ENCODE measurements at regions not wholly inside any gene's neighbourhood (a gene's known extent, or its start where the extent isn't known, plus 50 kb on each side); places are given as distances from the start of the nearest gene placed in this dataset.

DNA sequence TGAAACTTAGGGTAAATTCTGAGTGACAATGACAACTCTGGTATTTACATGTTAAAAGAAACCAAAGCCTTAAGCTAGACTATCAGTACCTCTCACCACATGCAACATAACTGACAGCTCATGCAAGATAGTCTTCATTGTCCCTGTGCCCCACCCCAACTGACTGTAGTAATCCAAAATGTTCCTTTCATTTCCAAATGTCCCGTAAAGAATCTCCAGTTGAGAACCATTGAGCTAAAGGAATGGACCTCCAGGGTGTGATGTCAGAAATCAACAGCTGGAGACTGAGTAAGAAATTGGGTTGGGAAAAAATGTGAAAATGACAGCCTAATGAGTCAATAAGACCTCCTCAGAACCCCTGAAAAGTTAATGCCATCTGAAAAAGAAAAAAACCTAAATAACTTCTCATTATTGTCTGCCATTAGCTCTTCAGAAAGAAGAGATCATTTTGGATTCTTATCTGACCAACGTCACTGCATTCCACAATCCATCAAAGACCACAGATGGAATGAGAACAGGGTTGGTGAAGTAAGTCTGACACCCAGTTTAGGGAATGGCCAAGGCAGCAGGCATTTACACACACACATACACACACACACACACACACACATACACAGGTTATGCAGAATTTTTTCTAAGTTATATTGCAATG lies 51.7 kb upstream of the ACVR2A start:
- Mint-ChIP-seq H3K36me3 (no peaks in the 10 kb centered on the region), H3K27me3 (no peaks in the 10 kb centered on the region), H3K4me3 (no peak overlapping the region), H3K27ac (no peak overlapping the region), H3K9me3 (no peaks in the 10 kb centered on the region), H3K4me1 (peaks cover 5% of the 10 kb centered on the region)
- no peak for ATAC-seq (ENCODE audit: low read depth)
- DNase-seq (ENCODE audit: low spot score in 2 of 2): no peak

DNA sequence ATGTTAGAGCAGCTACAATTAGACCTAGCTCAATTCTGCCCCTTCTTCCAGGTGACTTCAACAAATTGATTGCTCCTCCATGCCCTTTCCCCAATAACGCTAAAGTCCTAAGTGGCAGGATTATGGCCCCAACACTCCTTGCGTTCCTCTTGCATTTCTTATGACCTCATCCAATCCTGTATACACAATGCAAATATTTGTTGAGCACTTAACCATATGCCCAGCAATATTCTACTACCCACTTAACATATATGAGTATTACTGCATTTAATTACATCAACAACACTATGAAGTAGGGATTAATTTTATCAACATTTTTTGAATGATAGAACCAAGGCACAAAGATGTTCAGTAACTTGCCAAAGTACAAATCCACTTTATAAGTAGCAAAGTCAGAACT lies 54.2 kb upstream of the ACVR2A start:
- H3K9me3 Mint-ChIP-seq: no peaks in the 10 kb centered on the region
- no peak overlapping the region for H3K4me3 Mint-ChIP-seq
- H3K27me3 Mint-ChIP-seq: peaks cover 1% of the 10 kb centered on the region
- H3K36me3 Mint-ChIP-seq: no peaks in the 10 kb centered on the region
- DNase-seq (ENCODE audit: low spot score in 2 of 2): no peak
- ATAC-seq (ENCODE audit: low read depth): no peak
- no peaks in the 10 kb centered on the region for H3K4me1 Mint-ChIP-seq
- H3K27ac Mint-ChIP-seq: no peak overlapping the region

DNA sequence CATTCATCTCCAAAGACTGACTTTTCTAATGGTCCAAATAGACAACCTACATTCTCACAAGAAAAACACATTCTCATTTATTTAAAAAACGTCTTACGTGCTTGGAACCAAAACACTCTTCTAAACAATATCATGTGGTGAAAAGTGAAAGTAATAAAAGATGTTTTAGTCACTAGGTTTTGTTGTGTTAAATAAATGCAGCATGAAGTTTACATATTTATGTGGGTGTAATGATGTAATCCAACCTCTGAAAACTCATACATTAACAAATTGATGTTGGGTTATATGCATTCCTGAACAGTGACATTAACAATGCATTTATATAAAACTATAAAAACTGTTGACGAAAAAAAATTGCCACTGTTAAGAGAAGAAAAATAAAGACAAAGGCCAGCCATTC lies 55.1 kb upstream of the ACVR2A start:
- no peaks in the 10 kb centered on the region for H3K9me3 Mint-ChIP-seq
- no peak overlapping the region for H3K4me3 Mint-ChIP-seq
- no peaks in the 10 kb centered on the region for H3K36me3 Mint-ChIP-seq
- H3K4me1 Mint-ChIP-seq: no peaks in the 10 kb centered on the region
- DNase-seq (ENCODE audit: low spot score in 2 of 2) (no peak), ATAC-seq (ENCODE audit: low read depth) (no peak)
- peaks cover 1% of the 10 kb centered on the region for H3K27me3 Mint-ChIP-seq
- H3K27ac Mint-ChIP-seq: no peak overlapping the region

DNA sequence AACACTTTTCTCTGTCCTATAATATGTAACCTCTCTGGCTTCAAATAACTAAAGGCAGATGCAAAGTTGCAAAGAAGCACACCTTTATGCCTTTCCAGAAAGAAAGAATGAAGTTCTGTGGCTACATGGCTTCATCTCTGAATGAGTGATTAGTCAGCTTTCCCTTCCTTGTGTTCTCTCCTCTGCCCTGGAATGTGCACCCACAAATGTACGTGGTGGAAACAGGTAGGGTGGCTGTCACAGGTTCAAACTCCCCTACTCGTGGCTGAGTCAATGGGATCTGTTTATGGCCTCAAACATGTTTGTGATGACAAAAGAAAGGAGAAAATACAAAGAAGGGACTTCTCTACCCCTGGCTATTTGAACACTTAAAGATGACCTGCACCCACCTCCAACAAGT lies 55.5 kb upstream of the ACVR2A start:
- ATAC-seq (ENCODE audit: low read depth): no peak

DNA sequence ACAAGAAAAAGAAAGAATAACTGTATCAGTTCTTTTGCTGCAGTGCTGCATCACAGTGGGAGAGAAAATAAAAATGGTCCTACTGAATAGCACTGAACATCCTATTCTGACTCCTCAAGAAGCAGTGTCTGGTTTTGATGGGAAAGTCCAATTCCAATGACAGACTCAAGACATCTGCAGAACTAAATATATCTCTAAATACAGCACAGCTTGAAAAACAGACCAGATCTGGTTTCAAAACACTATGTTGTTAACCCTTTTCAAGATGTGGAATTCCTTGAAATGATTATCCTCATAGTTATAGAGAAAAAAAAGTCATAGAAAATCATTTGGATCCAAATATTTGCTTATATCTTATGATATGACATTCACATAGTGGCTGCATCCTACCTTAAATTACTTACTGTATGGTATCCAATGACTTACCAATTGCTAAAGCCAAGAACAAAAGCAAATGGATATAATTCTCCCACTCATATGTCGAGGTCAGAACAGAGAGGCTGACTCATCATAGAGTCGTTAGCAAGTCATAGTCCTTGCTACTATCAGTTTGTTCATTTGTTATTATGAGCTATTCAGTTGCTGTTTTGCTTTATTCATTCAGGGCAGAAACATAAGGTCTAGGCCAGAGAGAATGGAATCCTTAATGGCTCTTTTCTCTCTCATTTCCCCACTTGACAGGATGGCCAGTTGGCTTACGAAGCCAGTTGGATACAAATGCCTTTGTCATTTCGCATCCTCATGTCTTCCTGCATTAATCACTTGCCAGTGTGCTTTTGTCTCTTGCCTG lies 62.5 kb upstream of the ACVR2A start:
- H3K9me3 Mint-ChIP-seq: no peaks in the 10 kb centered on the region
- ATAC-seq (ENCODE audit: low read depth) (no peak), DNase-seq (ENCODE audit: low spot score in 2 of 2) (no peak)
- no peak overlapping the region for H3K4me3 Mint-ChIP-seq
- no peak overlapping the region for H3K27ac Mint-ChIP-seq
- H3K36me3 Mint-ChIP-seq: no peaks in the 10 kb centered on the region
- no peaks in the 10 kb centered on the region for H3K4me1 Mint-ChIP-seq
- peaks cover 4% of the 10 kb centered on the region for H3K27me3 Mint-ChIP-seq

More for the DNA sequence above, 55.5 kb upstream of the ACVR2A start:
- H3K9me3 Mint-ChIP-seq: no peaks in the 10 kb centered on the region
- no peaks in the 10 kb centered on the region for H3K36me3 Mint-ChIP-seq
- no peak overlapping the region for H3K27ac Mint-ChIP-seq
- DNase-seq (ENCODE audit: low spot score in 2 of 2): no peak
- no peak overlapping the region for H3K4me3 Mint-ChIP-seq
- peaks cover 1% of the 10 kb centered on the region for H3K27me3 Mint-ChIP-seq
- no peaks in the 10 kb centered on the region for H3K4me1 Mint-ChIP-seq

DNA sequence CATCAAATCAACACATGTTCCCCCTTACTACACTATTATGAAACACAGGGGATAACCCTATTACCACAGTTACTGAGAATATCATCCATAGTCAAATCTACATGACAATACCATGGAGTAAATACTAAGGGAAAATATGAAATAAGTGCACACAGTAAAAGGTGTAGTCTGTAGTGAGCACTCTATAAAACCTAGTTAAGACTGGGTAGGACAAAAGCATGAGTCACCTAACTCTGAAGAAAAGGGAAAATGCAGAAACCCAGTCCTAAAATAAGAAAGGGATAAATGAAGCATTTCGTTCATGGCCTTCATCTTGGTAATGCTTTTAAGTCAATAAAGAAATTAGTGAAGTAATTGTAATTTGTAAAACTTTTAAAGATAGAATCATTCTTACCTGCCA lies 65.4 kb upstream of the ACVR2A start:
- no peaks in the 10 kb centered on the region for H3K36me3 Mint-ChIP-seq
- DNase-seq (ENCODE audit: low spot score in 2 of 2) (no peak), ATAC-seq (ENCODE audit: low read depth) (no peak)
- H3K4me1 Mint-ChIP-seq: no peaks in the 10 kb centered on the region
- no peak overlapping the region for H3K27ac Mint-ChIP-seq
- H3K27me3 Mint-ChIP-seq: peaks cover 6% of the 10 kb centered on the region
- no peaks in the 10 kb centered on the region for H3K9me3 Mint-ChIP-seq
- no peak overlapping the region for H3K4me3 Mint-ChIP-seq

DNA sequence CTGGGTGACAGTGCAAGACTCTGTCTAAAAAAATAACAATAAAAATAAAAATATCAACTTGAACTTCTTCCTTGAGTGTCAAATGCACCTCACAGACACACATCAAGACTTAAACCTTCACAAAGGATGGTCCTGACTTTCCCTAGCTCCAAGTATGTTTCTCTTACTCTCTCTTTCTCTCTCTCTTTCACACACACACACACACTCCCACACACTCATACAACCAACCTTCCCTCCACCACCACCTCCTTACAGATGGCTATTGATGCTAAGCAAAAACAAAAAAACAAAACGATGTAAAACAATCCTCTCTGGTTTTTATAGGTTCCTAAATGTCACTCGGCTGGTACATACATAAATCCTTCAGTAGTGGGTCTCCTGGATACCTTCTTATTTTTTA lies 67.4 kb upstream of the ACVR2A start:
- ATAC-seq (ENCODE audit: low read depth) (no peak), DNase-seq (ENCODE audit: low spot score in 2 of 2) (no peak)
- H3K4me3 Mint-ChIP-seq: no peak overlapping the region
- H3K27ac Mint-ChIP-seq: no peak overlapping the region
- H3K36me3 Mint-ChIP-seq: no peaks in the 10 kb centered on the region
- H3K27me3 Mint-ChIP-seq: peaks cover 5% of the 10 kb centered on the region
- no peaks in the 10 kb centered on the region for H3K4me1 Mint-ChIP-seq
- H3K9me3 Mint-ChIP-seq: no peaks in the 10 kb centered on the region

DNA sequence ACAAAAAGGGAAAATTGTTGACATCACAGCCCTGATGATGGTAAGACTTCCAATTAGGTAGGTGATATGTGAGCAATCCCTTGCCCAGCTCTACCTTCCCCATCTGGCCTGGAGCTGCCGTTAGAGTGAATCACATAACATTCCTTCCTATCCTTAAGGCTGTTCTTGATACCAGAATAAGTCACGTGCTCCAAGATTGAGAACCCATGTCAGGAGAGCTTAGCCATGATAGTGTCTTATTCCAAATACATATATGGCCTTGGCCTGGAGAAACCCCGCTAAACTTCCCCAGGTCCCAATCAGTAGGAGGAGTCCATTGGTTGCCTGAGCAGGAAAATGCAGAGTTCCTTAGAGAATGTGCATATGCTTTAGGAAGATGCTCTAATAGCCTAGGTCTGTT lies 70.0 kb upstream of the ACVR2A start:
- DNase-seq (ENCODE audit: low spot score in 2 of 2) (no peak), ATAC-seq (ENCODE audit: low read depth) (no peak)
- Mint-ChIP-seq H3K9me3 (no peaks in the 10 kb centered on the region), H3K27me3 (peaks cover 5% of the 10 kb centered on the region), H3K4me3 (no peak overlapping the region), H3K4me1 (no peaks in the 10 kb centered on the region), H3K36me3 (no peaks in the 10 kb centered on the region), H3K27ac (no peak overlapping the region)

DNA sequence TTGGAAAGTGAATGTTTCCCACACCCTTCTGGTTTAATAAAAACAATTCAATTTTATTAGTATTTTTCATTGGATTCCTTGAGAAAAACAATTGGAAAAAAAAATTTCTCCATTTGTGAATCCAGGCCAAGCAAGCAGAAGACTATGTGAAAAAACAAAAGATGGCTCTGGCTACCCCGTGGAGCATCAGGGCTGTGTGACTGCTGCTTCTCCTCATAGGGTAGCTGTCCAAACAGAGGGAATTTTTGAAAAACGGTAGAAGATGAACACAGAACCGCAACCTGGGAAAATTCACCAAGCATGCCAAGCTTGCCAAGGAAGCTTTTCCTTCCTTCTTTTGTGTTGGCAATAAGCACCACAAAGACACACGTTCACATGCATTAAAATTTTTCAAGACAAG lies 71.3 kb upstream of the ACVR2A start:
- no peaks in the 10 kb centered on the region for H3K4me1 Mint-ChIP-seq
- no peak overlapping the region for H3K4me3 Mint-ChIP-seq
- H3K27ac Mint-ChIP-seq: no peak overlapping the region
- H3K9me3 Mint-ChIP-seq: no peaks in the 10 kb centered on the region
- ATAC-seq (ENCODE audit: low read depth) (no peak), DNase-seq (ENCODE audit: low spot score in 2 of 2) (no peak)
- H3K27me3 Mint-ChIP-seq: peaks cover 5% of the 10 kb centered on the region
- no peaks in the 10 kb centered on the region for H3K36me3 Mint-ChIP-seq

DNA sequence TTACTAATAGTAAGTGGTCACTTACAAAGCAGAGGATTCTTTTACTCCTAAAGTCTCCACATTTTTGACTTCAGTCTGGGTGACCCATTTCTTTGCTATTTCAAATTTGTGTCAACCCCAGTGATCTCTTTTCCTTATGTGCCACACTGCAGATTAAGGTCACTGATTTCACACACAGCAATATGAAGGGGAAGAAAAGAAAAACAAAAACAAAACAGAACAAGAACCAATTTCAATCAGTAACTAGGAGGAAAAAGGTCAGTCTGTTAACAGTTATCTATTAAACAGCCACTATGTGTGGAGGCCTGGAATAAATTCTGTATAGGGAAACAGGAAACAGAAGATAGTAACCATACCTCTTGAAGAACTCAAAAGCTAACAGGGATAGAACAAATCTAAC lies 72.0 kb upstream of the ACVR2A start:
- no peak overlapping the region for H3K4me3 Mint-ChIP-seq
- no peak overlapping the region for H3K27ac Mint-ChIP-seq
- no peaks in the 10 kb centered on the region for H3K4me1 Mint-ChIP-seq
- peaks cover 5% of the 10 kb centered on the region for H3K27me3 Mint-ChIP-seq
- H3K9me3 Mint-ChIP-seq: no peaks in the 10 kb centered on the region
- H3K36me3 Mint-ChIP-seq: no peaks in the 10 kb centered on the region
- DNase-seq (ENCODE audit: low spot score in 2 of 2) (no peak), ATAC-seq (ENCODE audit: low read depth) (no peak)

DNA sequence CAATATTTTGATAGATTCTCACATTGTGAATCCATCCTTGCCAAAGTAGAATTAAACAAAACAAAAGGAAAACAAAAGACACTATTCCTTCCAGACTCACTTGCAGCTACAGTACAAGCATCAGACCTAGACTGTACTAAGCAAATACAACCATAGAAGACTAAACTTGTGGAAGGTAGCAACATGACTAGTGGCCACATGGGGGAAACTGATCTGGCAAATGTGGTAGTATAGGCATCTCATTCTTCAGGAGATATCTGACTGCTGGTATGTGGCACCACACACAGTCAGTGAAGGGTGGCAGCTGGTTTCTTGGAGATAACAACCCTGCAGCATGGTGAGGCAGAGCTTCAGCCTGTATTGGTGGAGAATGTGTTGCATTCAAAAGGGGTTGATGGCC lies 81.0 kb upstream of the ACVR2A start:
- ATAC-seq (ENCODE audit: low read depth): no peak
- H3K27me3 Mint-ChIP-seq: peaks cover 6% of the 10 kb centered on the region
- H3K36me3 Mint-ChIP-seq: no peaks in the 10 kb centered on the region
- H3K4me3 Mint-ChIP-seq: no peak overlapping the region
- no peaks in the 10 kb centered on the region for H3K9me3 Mint-ChIP-seq
- H3K4me1 Mint-ChIP-seq: no peaks in the 10 kb centered on the region
- H3K27ac Mint-ChIP-seq: no peak overlapping the region
- DNase-seq (ENCODE audit: low spot score in 2 of 2): no peak

DNA sequence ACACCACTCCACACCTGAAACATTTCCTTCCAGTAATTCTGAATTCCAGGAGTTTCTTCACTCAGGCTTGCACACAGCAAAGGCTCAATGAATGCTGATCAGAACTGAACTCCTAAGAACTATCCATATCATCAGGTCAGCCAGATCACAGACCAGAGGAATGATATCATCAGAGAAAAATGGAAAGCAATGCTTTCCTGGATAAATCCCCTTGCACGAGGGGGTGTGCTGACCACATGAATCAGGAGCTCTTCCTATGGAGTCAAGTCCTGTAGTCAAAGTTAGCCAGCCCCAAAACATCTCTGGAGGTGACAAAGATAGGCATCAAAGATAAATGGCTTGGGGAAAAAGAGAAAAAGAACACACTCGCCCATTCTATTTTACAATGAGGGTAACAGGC lies 83.8 kb upstream of the ACVR2A start:
- Mint-ChIP-seq H3K36me3 (no peaks in the 10 kb centered on the region), H3K4me3 (no peak overlapping the region), H3K4me1 (no peaks in the 10 kb centered on the region), H3K27ac (no peak overlapping the region), H3K27me3 (peaks cover 7% of the 10 kb centered on the region), H3K9me3 (no peaks in the 10 kb centered on the region)
- DNase-seq (ENCODE audit: low spot score in 2 of 2) (no peak), ATAC-seq (ENCODE audit: low read depth) (no peak)

DNA sequence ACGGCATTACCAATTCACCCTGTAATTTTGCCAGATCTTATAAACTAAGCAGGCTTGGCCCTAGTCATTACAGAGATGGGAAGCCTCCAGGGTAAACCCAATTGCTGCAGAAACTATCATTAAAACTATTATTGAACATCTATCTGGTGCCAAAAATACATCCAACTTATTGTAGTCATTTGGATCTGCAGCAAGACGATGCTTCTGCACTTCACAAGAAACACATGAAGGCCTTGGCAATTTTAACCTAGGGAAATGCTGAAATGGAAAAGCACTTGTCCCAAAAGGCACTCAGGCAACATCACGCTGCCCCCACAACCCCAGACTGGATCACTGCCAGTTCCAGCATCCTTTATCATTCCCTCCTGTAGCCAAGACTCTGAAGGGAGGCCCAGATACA lies 85.3 kb upstream of the ACVR2A start:
- H3K27me3 Mint-ChIP-seq: peaks cover 7% of the 10 kb centered on the region
- ATAC-seq (ENCODE audit: low read depth) (no peak), DNase-seq (ENCODE audit: low spot score in 2 of 2) (no peak)
- no peak overlapping the region for H3K4me3 Mint-ChIP-seq
- no peak overlapping the region for H3K27ac Mint-ChIP-seq
- H3K4me1 Mint-ChIP-seq: no peaks in the 10 kb centered on the region
- no peaks in the 10 kb centered on the region for H3K9me3 Mint-ChIP-seq
- no peaks in the 10 kb centered on the region for H3K36me3 Mint-ChIP-seq

DNA sequence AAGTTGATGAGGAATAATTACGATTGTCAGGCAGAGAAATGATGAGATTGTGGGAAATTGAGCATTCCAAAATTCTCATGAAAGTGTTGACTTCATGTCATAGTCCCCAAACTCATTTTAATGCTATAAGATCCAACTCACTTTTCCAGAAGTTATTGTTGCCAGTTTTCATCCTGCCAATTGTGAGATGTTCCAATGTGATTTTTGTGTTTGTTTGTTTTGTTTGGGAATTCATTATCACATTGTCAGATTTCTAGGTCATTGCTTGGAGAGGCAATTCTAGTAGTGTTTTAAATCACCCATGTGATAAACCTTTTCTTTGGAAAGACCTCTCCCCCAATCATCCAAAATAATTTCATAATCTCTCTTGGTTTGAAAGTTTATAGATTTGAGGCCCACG lies 86.0 kb upstream of the ACVR2A start:
- Mint-ChIP-seq H3K27ac (no peak overlapping the region), H3K9me3 (no peaks in the 10 kb centered on the region), H3K36me3 (no peaks in the 10 kb centered on the region), H3K4me3 (no peak overlapping the region), H3K4me1 (no peaks in the 10 kb centered on the region), H3K27me3 (peaks cover 7% of the 10 kb centered on the region)
- ATAC-seq (ENCODE audit: low read depth): no peak
- DNase-seq (ENCODE audit: low spot score in 2 of 2): no peak

DNA sequence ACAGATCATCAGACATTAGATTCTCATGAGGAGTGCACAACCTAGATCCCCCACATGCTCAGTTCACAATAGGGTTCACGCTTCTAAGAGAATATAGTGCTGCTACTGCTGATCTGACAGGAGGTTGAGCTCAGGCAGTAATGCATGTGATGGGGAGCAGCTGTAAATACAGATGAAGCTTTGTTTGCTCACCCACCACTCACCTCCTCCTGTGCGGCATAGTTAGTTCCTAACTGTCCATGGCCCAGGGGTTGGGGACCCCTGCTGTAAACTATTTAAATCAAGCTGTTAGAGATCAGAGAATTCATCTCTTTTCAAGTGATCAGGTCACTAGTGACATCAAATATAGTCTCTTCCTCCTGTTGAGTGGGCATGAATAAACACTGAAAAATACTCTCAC lies 88.8 kb upstream of the ACVR2A start:
- Mint-ChIP-seq H3K9me3 (no peaks in the 10 kb centered on the region), H3K27ac (no peak overlapping the region), H3K4me3 (no peak overlapping the region), H3K4me1 (no peaks in the 10 kb centered on the region), H3K36me3 (no peaks in the 10 kb centered on the region), H3K27me3 (peaks cover 5% of the 10 kb centered on the region)
- DNase-seq (ENCODE audit: low spot score in 2 of 2) (no peak), ATAC-seq (ENCODE audit: low read depth) (no peak)

Measured in memory B cell (primary cell).